ENCODE measurements at regions not wholly inside any gene's neighbourhood (a gene's known extent, or its start where the extent isn't known, plus 50 kb on each side); places are given as distances from the start of the nearest gene placed in this dataset.

GRCh38 chr13:79936368-79937136 lies 404.4 kb downstream of the SPRY2 start:
- TF ChIP-seq CTCF (conservative IDR thresholded peaks at IDR 0.05; ENCODE audit: low read depth, low read length) (no peak), EZH2 (IDR thresholded peaks at IDR 0.05; ENCODE audit: borderline replicate concordance, low read depth, low read length, poor library complexity, severe bottlenecking) (no peak)
